ENCODE measurements at regions not wholly inside any gene's neighbourhood (a gene's known extent, or its start where the extent isn't known, plus 50 kb on each side); places are given as distances from the start of the nearest gene placed in this dataset.
"Not testable (repeated sequence)": the region's sequence is repeated elsewhere in the genome, so short reads cannot be mapped to it uniquely, and the experiment has no call there.

DNA sequence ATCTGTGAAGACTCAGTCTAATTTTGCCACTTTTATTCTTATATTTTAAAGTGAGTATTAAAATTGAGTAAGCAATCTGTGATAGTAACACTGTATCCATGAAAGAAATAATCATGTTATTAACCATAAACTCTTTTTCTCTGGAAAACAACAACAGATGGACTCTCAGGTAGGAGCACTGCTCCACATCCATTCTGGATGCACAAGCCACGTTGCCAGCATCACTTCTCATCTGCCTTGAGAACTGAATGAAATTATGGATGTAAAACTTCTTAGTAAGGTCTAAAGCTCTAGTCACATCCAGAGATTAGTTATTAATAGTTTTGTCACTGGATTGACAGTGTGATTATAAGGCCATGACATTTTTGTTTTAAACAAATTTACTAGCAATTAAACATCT is 489.1 kb upstream of the SYT1 start:
- 69% methylated on average over 1 of the region's 1 CpG for WGBS
- Histone ChIP-seq H3K27ac (ENCODE audit: low read depth in 1 of 2, low read length in 1 of 2) (no peak overlapping the region), H3K36me3 (ENCODE audit: control insufficient read depth in 2 of 2, insufficient read depth in 2 of 2, low read length in 1 of 2) (no peaks in the 10 kb centered on the region), H3K27me3 (ENCODE audit: control insufficient read depth in 2 of 2, insufficient read depth in 1 of 2, low read length in 1 of 2) (no peaks in the 10 kb centered on the region), H3K9me3 (ENCODE audit: control insufficient read depth in 2 of 2, insufficient read depth in 1 of 2, low read length in 1 of 2) (peaks cover 0 to 12% of the 10 kb centered on the region in 2 donors), H3K4me3 (ENCODE audit: low read length in 2 of 2) (no peak overlapping the region), H3K4me1 (ENCODE audit: control insufficient read depth in 2 of 2, insufficient read depth in 2 of 2, low read length in 2 of 2) (no peaks in the 10 kb centered on the region)
- no peak for DNase-seq (ENCODE audit: low read depth in 6 of 9, low spot score in 9 of 9)

DNA sequence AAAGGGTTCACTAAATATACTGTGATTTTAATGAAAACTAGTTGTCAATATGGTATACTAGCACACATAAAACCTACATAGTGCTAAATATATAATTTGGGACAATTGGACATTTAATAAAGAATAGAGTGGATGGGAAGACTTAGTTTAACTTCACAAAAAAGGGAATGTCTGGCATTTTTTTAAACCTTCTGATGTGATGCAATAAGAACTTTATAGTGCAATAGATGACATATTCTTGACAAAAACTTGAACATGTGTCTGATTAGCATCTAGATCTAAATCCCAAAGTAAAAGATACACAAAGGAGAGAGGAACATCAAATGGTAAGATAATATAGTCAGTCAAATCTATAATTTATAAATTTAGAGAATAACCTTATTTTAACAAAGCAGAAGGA is 488.3 kb upstream of the SYT1 start:
- no peak for DNase-seq (ENCODE audit: low read depth in 6 of 9, low spot score in 9 of 9)
- Histone ChIP-seq H3K9me3 (ENCODE audit: control insufficient read depth in 2 of 2, insufficient read depth in 1 of 2, low read length in 1 of 2) (peaks cover 0 to 12% of the 10 kb centered on the region in 2 donors), H3K27me3 (ENCODE audit: control insufficient read depth in 2 of 2, insufficient read depth in 1 of 2, low read length in 1 of 2) (no peaks in the 10 kb centered on the region), H3K4me1 (ENCODE audit: control insufficient read depth in 2 of 2, insufficient read depth in 2 of 2, low read length in 2 of 2) (no peaks in the 10 kb centered on the region), H3K36me3 (ENCODE audit: control insufficient read depth in 2 of 2, insufficient read depth in 2 of 2, low read length in 1 of 2) (no peaks in the 10 kb centered on the region), H3K27ac (ENCODE audit: low read depth in 1 of 2, low read length in 1 of 2) (no peak overlapping the region), H3K4me3 (ENCODE audit: low read length in 2 of 2) (no peak overlapping the region)

DNA sequence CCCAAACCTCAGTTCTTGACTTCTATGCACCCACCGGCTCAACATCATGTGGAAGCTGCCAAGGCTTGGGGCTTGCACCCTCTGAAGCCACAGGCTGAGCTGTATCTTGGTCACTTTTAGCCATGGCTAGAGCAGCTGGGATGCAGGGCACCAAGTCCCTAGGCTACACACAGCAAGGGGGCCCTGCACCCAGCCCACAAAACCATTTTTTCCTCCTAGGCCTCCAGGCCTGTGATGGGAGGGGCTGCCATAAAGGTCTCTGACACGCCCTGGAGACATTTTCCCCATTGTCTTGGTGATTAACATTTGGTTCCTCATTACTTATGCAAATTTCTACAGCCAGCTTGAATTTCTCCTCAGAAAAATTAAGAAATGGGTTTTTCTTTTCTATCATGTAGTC is 485.5 kb upstream of the SYT1 start:
- H3K4me1 ChIP-seq (ENCODE audit: control insufficient read depth in 2 of 2, insufficient read depth in 2 of 2, low read length in 2 of 2); H3K4me3 ChIP-seq (ENCODE audit: low read length in 2 of 2); DNase-seq (ENCODE audit: low read depth in 6 of 9, low spot score in 9 of 9); H3K36me3 ChIP-seq (ENCODE audit: control insufficient read depth in 2 of 2, insufficient read depth in 2 of 2, low read length in 1 of 2); H3K27ac ChIP-seq (ENCODE audit: low read depth in 1 of 2, low read length in 1 of 2); H3K27me3 ChIP-seq (ENCODE audit: control insufficient read depth in 2 of 2, insufficient read depth in 1 of 2, low read length in 1 of 2): not testable (repeated sequence)
- peaks cover 0 to 12% of the 10 kb centered on the region in 2 donors for H3K9me3 ChIP-seq (ENCODE audit: control insufficient read depth in 2 of 2, insufficient read depth in 1 of 2, low read length in 1 of 2)
- WGBS: 91% methylated on average over 2 of the region's 2 CpGs

DNA sequence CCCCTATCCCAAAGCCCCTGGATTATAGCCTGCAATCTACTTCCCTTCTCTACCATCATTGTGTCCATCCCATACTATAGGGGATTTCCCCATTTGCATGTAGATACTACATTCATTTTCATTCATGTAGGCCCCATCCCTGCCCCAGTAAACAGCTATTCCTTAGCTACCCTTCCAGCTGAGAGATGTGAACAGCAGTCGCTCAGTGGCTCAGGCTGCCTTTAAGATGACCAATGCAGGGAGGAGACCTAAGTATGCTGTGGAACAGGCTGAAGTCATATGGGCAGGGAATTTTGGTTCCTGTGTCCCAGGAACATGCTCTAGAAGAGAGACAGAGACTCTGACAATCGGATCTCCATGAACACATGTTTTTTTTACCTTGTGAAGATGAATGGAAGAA is 481.2 kb upstream of the SYT1 start:
- Histone ChIP-seq H3K4me3 (ENCODE audit: low read length in 2 of 2) (no peak overlapping the region), H3K4me1 (ENCODE audit: control insufficient read depth in 2 of 2, insufficient read depth in 2 of 2, low read length in 2 of 2) (no peaks in the 10 kb centered on the region), H3K36me3 (ENCODE audit: control insufficient read depth in 2 of 2, insufficient read depth in 2 of 2, low read length in 1 of 2) (no peaks in the 10 kb centered on the region), H3K27me3 (ENCODE audit: control insufficient read depth in 2 of 2, insufficient read depth in 1 of 2, low read length in 1 of 2) (no peaks in the 10 kb centered on the region), H3K9me3 (ENCODE audit: control insufficient read depth in 2 of 2, insufficient read depth in 1 of 2, low read length in 1 of 2) (peaks cover 0 to 8% of the 10 kb centered on the region in 2 donors), H3K27ac (ENCODE audit: low read depth in 1 of 2, low read length in 1 of 2) (no peak overlapping the region)
- WGBS: 90% methylated on average over 2 of the region's 2 CpGs
- DNase-seq (ENCODE audit: low read depth in 6 of 9, low spot score in 9 of 9): no peak

DNA sequence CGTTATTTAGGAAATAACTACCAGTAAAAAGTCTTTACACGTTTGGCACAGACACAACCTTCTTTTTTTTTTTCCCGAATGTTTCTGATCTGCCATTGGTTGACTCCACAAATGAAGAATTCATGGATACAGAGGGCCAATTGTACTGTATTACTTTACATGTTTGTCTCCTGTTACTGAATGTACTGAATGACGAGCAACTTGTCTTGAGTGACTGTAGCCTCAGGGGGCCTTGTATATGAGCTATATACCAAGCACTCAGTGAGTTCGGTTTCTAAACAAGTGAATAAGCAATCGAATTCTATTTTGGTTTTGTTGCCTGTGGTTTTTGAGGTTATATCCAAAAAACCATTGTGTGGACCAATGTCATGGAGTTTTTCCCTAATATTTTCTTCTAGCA is 480.0 kb upstream of the SYT1 start:
- H3K27ac ChIP-seq (ENCODE audit: low read depth in 1 of 2, low read length in 1 of 2): no peak overlapping the region
- H3K27me3 ChIP-seq (ENCODE audit: control insufficient read depth in 2 of 2, insufficient read depth in 1 of 2, low read length in 1 of 2): no peaks in the 10 kb centered on the region
- H3K9me3 ChIP-seq (ENCODE audit: control insufficient read depth in 2 of 2, insufficient read depth in 1 of 2, low read length in 1 of 2): no peaks in the 10 kb centered on the region
- 93% methylated on average over 6 of the region's 6 CpGs for WGBS
- no peak for DNase-seq (ENCODE audit: low read depth in 6 of 9, low spot score in 9 of 9)
- H3K4me3 ChIP-seq (ENCODE audit: low read length in 2 of 2): no peak overlapping the region
- no peaks in the 10 kb centered on the region for H3K4me1 ChIP-seq (ENCODE audit: control insufficient read depth in 2 of 2, insufficient read depth in 2 of 2, low read length in 2 of 2)
- H3K36me3 ChIP-seq (ENCODE audit: control insufficient read depth in 2 of 2, insufficient read depth in 2 of 2, low read length in 1 of 2): no peaks in the 10 kb centered on the region

DNA sequence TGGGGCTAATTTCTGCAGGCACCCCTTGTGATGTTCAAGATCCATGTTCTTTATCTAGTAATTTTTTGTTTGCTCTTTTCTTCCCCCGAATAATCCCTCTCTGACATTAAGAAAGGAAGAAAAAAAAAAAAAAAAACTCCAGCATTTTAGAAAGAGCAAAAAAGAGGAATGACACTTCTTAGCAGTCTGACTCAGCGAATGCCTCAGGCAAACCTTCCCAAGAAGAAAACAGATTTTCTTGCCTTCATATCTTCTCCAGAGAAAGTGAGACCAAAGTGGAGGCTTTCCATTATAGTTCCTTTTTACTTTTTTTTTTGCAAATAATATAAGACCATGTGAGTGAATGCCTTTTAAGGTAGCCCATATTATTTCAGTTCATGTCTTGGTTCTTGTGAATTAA is 479.0 kb upstream of the SYT1 start:
- H3K27me3 ChIP-seq (ENCODE audit: control insufficient read depth in 2 of 2, insufficient read depth in 1 of 2, low read length in 1 of 2): no peaks in the 10 kb centered on the region
- no peaks in the 10 kb centered on the region for H3K9me3 ChIP-seq (ENCODE audit: control insufficient read depth in 2 of 2, insufficient read depth in 1 of 2, low read length in 1 of 2)
- no peak overlapping the region for H3K4me3 ChIP-seq (ENCODE audit: low read length in 2 of 2)
- H3K36me3 ChIP-seq (ENCODE audit: control insufficient read depth in 2 of 2, insufficient read depth in 2 of 2, low read length in 1 of 2): no peaks in the 10 kb centered on the region
- no peak for DNase-seq (ENCODE audit: low read depth in 6 of 9, low spot score in 9 of 9)
- no peaks in the 10 kb centered on the region for H3K4me1 ChIP-seq (ENCODE audit: control insufficient read depth in 2 of 2, insufficient read depth in 2 of 2, low read length in 2 of 2)
- 87% methylated on average over 2 of the region's 2 CpGs for whole genome bisulfite sequencing
- no peak overlapping the region for H3K27ac ChIP-seq (ENCODE audit: low read depth in 1 of 2, low read length in 1 of 2)

DNA sequence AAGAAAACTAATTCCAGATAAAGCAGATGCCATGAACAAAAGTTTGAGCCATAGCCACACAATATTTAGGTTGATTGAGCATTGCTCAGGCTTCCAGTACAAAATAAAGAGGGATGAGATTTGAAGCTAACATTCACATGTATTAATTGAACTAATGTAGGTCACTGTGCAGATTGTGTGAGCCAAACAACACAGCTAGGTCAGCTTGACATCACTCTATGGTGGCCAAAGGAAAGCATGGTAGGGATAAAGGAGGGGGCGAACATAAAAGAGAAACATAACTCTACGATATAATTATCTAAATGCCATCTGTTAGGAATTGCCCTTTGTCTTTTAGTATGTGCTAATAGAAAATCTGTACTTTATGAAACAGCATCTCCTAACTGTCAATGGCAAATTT is 477.7 kb upstream of the SYT1 start:
- Histone ChIP-seq H3K27ac (ENCODE audit: low read depth in 1 of 2, low read length in 1 of 2) (no peak overlapping the region), H3K27me3 (ENCODE audit: control insufficient read depth in 2 of 2, insufficient read depth in 1 of 2, low read length in 1 of 2) (no peaks in the 10 kb centered on the region), H3K9me3 (ENCODE audit: control insufficient read depth in 2 of 2, insufficient read depth in 1 of 2, low read length in 1 of 2) (no peaks in the 10 kb centered on the region), H3K4me1 (ENCODE audit: control insufficient read depth in 2 of 2, insufficient read depth in 2 of 2, low read length in 2 of 2) (no peaks in the 10 kb centered on the region), H3K4me3 (ENCODE audit: low read length in 2 of 2) (no peak overlapping the region), H3K36me3 (ENCODE audit: control insufficient read depth in 2 of 2, insufficient read depth in 2 of 2, low read length in 1 of 2) (no peaks in the 10 kb centered on the region)
- WGBS: 95% methylated on average over 2 of the region's 2 CpGs
- no peak for DNase-seq (ENCODE audit: low read depth in 6 of 9, low spot score in 9 of 9)

DNA sequence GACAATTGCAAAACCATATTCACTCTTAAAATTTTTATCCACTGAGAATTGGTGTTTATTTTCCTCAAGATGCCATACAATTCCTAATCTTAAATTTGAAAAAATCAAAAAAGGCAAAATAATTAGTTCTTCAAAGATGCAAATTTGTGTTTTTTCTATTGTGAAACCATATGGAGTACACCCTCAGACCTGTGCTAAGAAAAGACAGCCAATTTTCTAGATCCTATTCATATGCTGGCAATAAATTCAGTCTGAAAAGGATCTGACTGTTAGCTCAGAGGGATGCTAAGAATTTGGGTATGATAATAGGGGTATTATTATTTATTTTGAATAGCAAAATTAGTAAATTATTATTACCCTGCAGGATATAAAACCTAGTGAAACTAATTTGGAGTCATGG is 476.9 kb upstream of the SYT1 start:
- H3K27me3 ChIP-seq (ENCODE audit: control insufficient read depth in 2 of 2, insufficient read depth in 1 of 2, low read length in 1 of 2): no peaks in the 10 kb centered on the region
- no peak for DNase-seq (ENCODE audit: low read depth in 6 of 9, low spot score in 9 of 9)
- H3K4me3 ChIP-seq (ENCODE audit: low read length in 2 of 2): no peak overlapping the region

DNA sequence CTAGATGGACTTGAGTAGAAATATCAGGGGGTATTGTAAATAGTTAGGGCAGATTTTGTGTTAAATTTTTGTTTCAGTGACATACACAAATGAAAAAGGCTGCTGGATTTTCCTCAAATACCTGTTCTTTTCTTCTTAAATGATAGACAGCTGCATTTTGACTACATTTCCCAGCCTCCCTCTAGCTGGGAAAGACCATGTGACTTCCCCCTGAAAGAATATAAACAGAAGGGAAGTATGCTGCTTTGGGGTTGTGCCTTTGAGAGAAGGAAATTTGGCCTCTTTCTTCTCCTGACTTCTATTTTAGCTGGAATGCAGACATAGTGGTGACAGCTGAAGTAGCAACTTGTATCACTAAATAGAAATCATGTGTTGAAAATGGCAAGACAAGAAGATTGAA is 476.1 kb upstream of the SYT1 start:
- Histone ChIP-seq H3K9me3 (ENCODE audit: control insufficient read depth in 2 of 2, insufficient read depth in 1 of 2, low read length in 1 of 2) (no peaks in the 10 kb centered on the region), H3K4me3 (ENCODE audit: low read length in 2 of 2) (no peak overlapping the region), H3K36me3 (ENCODE audit: control insufficient read depth in 2 of 2, insufficient read depth in 2 of 2, low read length in 1 of 2) (no peaks in the 10 kb centered on the region), H3K27ac (ENCODE audit: low read depth in 1 of 2, low read length in 1 of 2) (no peak overlapping the region), H3K27me3 (ENCODE audit: control insufficient read depth in 2 of 2, insufficient read depth in 1 of 2, low read length in 1 of 2) (no peaks in the 10 kb centered on the region), H3K4me1 (ENCODE audit: control insufficient read depth in 2 of 2, insufficient read depth in 2 of 2, low read length in 2 of 2) (no peaks in the 10 kb centered on the region)
- no peak for DNase-seq (ENCODE audit: low read depth in 6 of 9, low spot score in 9 of 9)

More for the DNA sequence above, 476.9 kb upstream of the SYT1 start:
- Histone ChIP-seq H3K36me3 (ENCODE audit: control insufficient read depth in 2 of 2, insufficient read depth in 2 of 2, low read length in 1 of 2) (no peaks in the 10 kb centered on the region), H3K27ac (ENCODE audit: low read depth in 1 of 2, low read length in 1 of 2) (no peak overlapping the region), H3K4me1 (ENCODE audit: control insufficient read depth in 2 of 2, insufficient read depth in 2 of 2, low read length in 2 of 2) (no peaks in the 10 kb centered on the region), H3K9me3 (ENCODE audit: control insufficient read depth in 2 of 2, insufficient read depth in 1 of 2, low read length in 1 of 2) (no peaks in the 10 kb centered on the region)

DNA sequence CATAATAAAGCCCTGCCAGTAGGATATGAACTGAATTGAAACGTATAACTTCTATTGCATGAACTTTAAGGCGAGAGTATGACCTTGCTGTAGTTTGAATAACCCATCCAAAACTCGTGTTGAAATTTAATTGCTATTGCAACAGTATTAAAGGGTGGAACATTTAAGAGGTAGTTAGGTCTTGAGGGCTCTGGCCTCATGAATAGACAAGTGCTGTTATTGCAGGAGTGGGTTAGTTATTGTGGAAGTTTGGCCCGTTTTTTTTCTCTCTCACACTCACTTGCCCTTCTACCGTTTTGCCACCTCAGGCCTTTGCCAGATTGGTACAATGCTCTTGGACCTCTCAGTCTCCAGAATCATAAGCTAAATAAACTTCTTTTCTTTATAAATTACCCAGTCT is 473.7 kb upstream of the SYT1 start:
- Histone ChIP-seq H3K9me3 (ENCODE audit: control insufficient read depth in 2 of 2, insufficient read depth in 1 of 2, low read length in 1 of 2) (no peaks in the 10 kb centered on the region), H3K27ac (ENCODE audit: low read depth in 1 of 2, low read length in 1 of 2) (no peak overlapping the region), H3K4me1 (ENCODE audit: control insufficient read depth in 2 of 2, insufficient read depth in 2 of 2, low read length in 2 of 2) (no peaks in the 10 kb centered on the region), H3K36me3 (ENCODE audit: control insufficient read depth in 2 of 2, insufficient read depth in 2 of 2, low read length in 1 of 2) (no peaks in the 10 kb centered on the region), H3K27me3 (ENCODE audit: control insufficient read depth in 2 of 2, insufficient read depth in 1 of 2, low read length in 1 of 2) (no peaks in the 10 kb centered on the region), H3K4me3 (ENCODE audit: low read length in 2 of 2) (no peak overlapping the region)
- DNase-seq (ENCODE audit: low read depth in 6 of 9, low spot score in 9 of 9): no peak
- WGBS: 87% methylated on average over 5 of the region's 5 CpGs

Measured in thymus (tissue), 11 donors.